ENCODE measurements at regions not wholly inside any gene's neighbourhood (a gene's known extent, or its start where the extent isn't known, plus 50 kb on each side); places are given as distances from the start of the nearest gene placed in this dataset.

DNA sequence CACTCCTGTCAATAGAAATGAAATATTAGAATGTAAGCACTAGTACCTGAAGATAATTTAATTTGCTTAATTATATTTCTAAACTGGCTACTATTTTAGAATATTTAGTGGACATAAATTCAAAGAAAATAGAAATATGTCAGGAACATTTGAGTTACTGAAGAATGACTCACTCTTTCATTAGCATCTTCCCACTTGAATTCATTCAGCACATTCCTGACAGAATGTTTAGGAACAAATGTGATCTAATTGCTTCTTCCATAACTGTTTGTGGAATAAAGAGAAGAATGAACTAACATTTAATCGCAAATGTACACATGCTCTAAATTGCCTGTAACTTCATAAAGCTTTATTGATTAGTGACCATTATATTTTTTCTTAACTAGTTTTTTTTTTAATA lies 306.2 kb upstream of the ADAMTSL1 start (continued):
- TF ChIP-seq SIN3A (IDR thresholded peaks at IDR 0.05; ENCODE audit: low read depth) = no peak
- TF ChIP-seq YY1 (IDR thresholded peaks at IDR 0.05; ENCODE audit: extremely low read depth, insufficient replicate concordance, low read depth, low read length) = no peak
- TF ChIP-seq ELF1 (IDR thresholded peaks at IDR 0.05; ENCODE audit: borderline replicate concordance, low read depth) = no peak
- TF ChIP-seq, protein P1, sequence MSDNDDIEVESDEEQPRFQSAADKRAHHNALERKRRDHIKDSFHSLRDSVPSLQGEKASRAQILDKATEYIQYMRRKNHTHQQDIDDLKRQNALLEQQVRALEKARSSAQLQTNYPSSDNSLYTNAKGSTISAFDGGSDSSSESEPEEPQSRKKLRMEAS (IDR thresholded peaks at IDR 0.05) = no peak
- TF ChIP-seq ZNF274 (IDR thresholded peaks at IDR 0.05; ENCODE audit: low read depth, low read length) = no peak
- TF ChIP-seq CBX3 (IDR thresholded peaks at IDR 0.05; ENCODE audit: low read depth) = no peak

DNA sequence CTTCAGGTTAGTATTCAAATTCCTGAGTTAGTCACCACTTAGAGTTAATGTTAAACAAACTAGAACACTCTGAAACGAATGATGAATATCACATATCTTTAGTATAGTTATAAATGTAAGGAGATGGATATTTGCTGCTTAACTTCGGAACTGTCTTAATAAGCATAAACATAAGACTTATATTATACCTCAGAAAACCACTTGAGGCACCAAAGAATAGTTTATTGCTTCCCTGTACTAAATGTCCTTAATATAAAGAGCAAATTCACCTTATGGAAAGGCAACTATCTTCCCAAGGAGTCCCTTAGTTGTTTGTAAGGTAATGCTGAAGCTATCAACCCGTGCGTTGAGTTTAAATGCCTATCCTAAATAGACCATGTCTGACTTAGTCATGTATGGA lies 300.0 kb upstream of the ADAMTSL1 start:
- H3K4me2 ChIP-seq (ENCODE audit: low read length) = no peak overlapping the region
- ChIA-PET POLR2A (no interaction called here), CTCF (no interaction called here), RAD21 (ENCODE audit: low non-redundant PET in 1 of 2, low total read pairs in 2 of 2, uncharacterized antibody in 2 of 2, unreplicated experiment in 2 of 2) (no interaction called here)
- H3K36me3 ChIP-seq (ENCODE audit: control insufficient read depth in 1 of 2, insufficient read depth in 2 of 2, low read length in 2 of 2) = no peaks in the 10 kb centered on the region
- H3K79me2 ChIP-seq (ENCODE audit: insufficient read depth, low read length) = no peaks in the 10 kb centered on the region
- DNase-seq (ENCODE audit: low read depth, low spot score) (no peak), ATAC-seq (no peak)
- H3K9me3 ChIP-seq (ENCODE audit: control insufficient read depth in 1 of 2, insufficient read depth in 1 of 2, low read depth in 1 of 2, low read length in 2 of 2) = peaks cover 0 to 5% of the 10 kb centered on the region in 2 experiments; a peak in 1 of 4 replicates
- no peaks in the 10 kb centered on the region for H3K4me1 ChIP-seq (ENCODE audit: control insufficient read depth in 1 of 2, insufficient read depth in 2 of 2, low read length in 2 of 2)
- H2AFZ ChIP-seq (ENCODE audit: low read depth, low read length, poor library complexity, severe bottlenecking) = no peak overlapping the region
- no peak overlapping the region for H3K4me3 ChIP-seq (replicated peaks in 1 of 2; ENCODE audit: low read depth in 1 of 2, low read length in 2 of 2)
- no peaks in the 10 kb centered on the region for H3K9me2 ChIP-seq (ENCODE audit: insufficient read depth)
- no peak overlapping the region for H3K27ac ChIP-seq (ENCODE audit: low read depth, low read length)
- H4K20me1 ChIP-seq (ENCODE audit: insufficient read depth) = no peaks in the 10 kb centered on the region
- no peak overlapping the region for H3K9ac ChIP-seq (ENCODE audit: low read length)
- BruUV-seq (replicated peaks) = no TSS peak
- no peaks in the 10 kb centered on the region for H3K27me3 ChIP-seq (ENCODE audit: insufficient read depth, low read length)
- intact Hi-C loops (cut with micrococcal nuclease) = no loop called here
- no peak for TF ChIP-seq POLR2AphosphoS5 (IDR thresholded peaks at IDR 0.05; ENCODE audit: low read depth, low read length)
- no peak for TF ChIP-seq CEBPB (IDR thresholded peaks at IDR 0.05; ENCODE audit: low read depth)
- no peak for TF ChIP-seq EZH2phosphoT487 (IDR thresholded peaks at IDR 0.05; ENCODE audit: borderline replicate concordance)
- TF ChIP-seq TCF7L2 (IDR thresholded peaks at IDR 0.05; ENCODE audit: borderline replicate concordance, extremely low read depth, insufficient read depth, insufficient read length) = no peak
- TF ChIP-seq EGR1 (IDR thresholded peaks at IDR 0.05; ENCODE audit: low read depth) = no peak
- no peak for TF ChIP-seq SRF (IDR thresholded peaks at IDR 0.05; ENCODE audit: low read depth)
- TF ChIP-seq ZFX (IDR thresholded peaks at IDR 0.05) = no peak
- TF ChIP-seq, protein P2, sequence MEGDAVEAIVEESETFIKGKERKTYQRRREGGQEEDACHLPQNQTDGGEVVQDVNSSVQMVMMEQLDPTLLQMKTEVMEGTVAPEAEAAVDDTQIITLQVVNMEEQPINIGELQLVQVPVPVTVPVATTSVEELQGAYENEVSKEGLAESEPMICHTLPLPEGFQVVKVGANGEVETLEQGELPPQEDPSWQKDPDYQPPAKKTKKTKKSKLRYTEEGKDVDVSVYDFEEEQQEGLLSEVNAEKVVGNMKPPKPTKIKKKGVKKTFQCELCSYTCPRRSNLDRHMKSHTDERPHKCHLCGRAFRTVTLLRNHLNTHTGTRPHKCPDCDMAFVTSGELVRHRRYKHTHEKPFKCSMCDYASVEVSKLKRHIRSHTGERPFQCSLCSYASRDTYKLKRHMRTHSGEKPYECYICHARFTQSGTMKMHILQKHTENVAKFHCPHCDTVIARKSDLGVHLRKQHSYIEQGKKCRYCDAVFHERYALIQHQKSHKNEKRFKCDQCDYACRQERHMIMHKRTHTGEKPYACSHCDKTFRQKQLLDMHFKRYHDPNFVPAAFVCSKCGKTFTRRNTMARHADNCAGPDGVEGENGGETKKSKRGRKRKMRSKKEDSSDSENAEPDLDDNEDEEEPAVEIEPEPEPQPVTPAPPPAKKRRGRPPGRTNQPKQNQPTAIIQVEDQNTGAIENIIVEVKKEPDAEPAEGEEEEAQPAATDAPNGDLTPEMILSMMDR (IDR thresholded peaks at IDR 0.05 in 2 of 3, conservative IDR thresholded peaks at IDR 0.05 in 1 of 3; ENCODE audit: borderline replicate concordance in 1 of 3, insufficient read depth in 1 of 3, low read depth in 2 of 3, low read length in 2 of 3) = no peak
- no peak for TF ChIP-seq ZNF274 (IDR thresholded peaks at IDR 0.05; ENCODE audit: low read depth, low read length)
- no peak for TF ChIP-seq CBX3 (IDR thresholded peaks at IDR 0.05; ENCODE audit: low read depth)
- TF ChIP-seq, protein P1 (IDR thresholded peaks at IDR 0.05) = no peak
- TF ChIP-seq SIN3A (IDR thresholded peaks at IDR 0.05; ENCODE audit: low read depth) = no peak
- no peak for TF ChIP-seq SP1 (IDR thresholded peaks at IDR 0.05; ENCODE audit: low read depth)
- TF ChIP-seq, protein P3, sequence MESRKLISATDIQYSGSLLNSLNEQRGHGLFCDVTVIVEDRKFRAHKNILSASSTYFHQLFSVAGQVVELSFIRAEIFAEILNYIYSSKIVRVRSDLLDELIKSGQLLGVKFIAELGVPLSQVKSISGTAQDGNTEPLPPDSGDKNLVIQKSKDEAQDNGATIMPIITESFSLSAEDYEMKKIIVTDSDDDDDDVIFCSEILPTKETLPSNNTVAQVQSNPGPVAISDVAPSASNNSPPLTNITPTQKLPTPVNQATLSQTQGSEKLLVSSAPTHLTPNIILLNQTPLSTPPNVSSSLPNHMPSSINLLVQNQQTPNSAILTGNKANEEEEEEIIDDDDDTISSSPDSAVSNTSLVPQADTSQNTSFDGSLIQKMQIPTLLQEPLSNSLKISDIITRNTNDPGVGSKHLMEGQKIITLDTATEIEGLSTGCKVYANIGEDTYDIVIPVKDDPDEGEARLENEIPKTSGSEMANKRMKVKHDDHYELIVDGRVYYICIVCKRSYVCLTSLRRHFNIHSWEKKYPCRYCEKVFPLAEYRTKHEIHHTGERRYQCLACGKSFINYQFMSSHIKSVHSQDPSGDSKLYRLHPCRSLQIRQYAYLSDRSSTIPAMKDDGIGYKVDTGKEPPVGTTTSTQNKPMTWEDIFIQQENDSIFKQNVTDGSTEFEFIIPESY (IDR thresholded peaks at IDR 0.05; ENCODE audit: extremely low read depth, insufficient replicate concordance, low read length) = no peak
- no peak for TF ChIP-seq ELF1 (IDR thresholded peaks at IDR 0.05; ENCODE audit: borderline replicate concordance, low read depth)
- TF ChIP-seq EZH2 (IDR thresholded peaks at IDR 0.05) = no peak
- TF ChIP-seq, protein P4, sequence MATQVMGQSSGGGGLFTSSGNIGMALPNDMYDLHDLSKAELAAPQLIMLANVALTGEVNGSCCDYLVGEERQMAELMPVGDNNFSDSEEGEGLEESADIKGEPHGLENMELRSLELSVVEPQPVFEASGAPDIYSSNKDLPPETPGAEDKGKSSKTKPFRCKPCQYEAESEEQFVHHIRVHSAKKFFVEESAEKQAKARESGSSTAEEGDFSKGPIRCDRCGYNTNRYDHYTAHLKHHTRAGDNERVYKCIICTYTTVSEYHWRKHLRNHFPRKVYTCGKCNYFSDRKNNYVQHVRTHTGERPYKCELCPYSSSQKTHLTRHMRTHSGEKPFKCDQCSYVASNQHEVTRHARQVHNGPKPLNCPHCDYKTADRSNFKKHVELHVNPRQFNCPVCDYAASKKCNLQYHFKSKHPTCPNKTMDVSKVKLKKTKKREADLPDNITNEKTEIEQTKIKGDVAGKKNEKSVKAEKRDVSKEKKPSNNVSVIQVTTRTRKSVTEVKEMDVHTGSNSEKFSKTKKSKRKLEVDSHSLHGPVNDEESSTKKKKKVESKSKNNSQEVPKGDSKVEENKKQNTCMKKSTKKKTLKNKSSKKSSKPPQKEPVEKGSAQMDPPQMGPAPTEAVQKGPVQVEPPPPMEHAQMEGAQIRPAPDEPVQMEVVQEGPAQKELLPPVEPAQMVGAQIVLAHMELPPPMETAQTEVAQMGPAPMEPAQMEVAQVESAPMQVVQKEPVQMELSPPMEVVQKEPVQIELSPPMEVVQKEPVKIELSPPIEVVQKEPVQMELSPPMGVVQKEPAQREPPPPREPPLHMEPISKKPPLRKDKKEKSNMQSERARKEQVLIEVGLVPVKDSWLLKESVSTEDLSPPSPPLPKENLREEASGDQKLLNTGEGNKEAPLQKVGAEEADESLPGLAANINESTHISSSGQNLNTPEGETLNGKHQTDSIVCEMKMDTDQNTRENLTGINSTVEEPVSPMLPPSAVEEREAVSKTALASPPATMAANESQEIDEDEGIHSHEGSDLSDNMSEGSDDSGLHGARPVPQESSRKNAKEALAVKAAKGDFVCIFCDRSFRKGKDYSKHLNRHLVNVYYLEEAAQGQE (IDR thresholded peaks at IDR 0.05; ENCODE audit: low read depth) = no peak
